ENCODE measurements at regions not wholly inside any gene's neighbourhood (a gene's known extent, or its start where the extent isn't known, plus 50 kb on each side); places are given as distances from the start of the nearest gene placed in this dataset.

GRCh38 chr10:10853954-10854353 is 163.7 kb upstream of the CELF2 start:
- no peak for DNase-seq (ENCODE audit: low read depth)

DNA sequence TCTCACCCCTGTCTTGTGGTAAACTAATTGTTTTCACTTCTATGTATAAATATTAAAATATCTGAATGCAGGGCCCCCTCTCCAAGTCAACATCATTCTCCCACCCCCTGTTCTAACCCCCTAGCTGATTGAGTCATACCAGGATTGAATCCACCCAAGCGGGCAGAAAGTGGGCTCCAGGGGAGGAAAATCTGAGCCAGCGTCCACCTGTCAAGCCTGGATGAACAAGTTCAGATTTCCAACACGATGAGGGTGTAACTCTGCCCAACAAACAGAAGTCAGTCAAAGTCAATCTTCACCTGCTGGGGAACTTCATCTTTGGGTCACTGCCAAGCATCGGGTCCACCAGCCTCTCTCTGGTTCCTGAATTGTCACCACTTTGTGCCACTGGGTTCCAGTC is 162.9 kb upstream of the CELF2 start:
- DNase-seq (ENCODE audit: low read depth): no peak

DNA sequence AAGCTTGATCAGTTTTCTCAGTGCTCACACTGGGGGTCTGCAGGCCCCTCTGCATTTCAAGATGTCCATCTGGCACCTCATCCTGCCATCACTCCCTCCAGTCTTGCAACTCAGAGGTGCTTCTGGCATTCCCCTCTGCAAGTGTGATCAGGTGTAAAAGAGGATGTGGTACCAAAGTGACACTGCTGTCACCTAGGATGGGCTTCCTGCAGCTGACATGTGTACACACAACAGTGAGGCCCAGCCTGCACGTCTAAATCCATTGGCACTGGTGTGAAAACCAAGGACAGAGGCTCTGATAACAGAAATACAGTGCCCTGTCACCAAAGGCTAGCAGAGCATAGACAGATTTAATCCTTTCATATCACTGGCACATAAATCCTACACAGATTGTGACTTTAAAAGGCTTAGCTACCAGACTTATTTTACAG is 162.5 kb upstream of the CELF2 start:
- no peak for DNase-seq (ENCODE audit: low read depth)

DNA sequence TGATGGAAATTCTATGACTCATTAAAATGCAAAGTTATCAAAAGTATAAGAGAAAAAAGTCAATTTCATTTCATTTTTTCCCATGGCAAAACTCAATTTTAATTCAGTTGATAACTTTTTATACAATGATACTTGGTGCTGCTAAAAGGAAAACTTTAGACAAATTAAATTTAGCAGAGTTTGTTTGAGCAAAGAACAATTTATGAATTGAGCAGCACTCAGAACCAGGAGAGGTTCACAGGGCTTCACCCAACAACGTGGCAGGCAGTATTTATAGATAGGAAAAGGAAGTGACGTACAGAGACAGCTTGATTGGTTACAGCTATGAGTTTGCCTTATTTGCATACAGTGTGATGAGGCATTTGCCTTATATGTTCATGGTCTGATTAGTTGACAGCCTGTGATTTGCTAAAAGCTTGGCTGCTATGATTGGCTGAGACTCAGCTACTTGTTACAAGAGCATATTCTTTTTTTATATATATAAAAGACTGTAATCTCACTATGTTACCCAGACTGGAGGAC is 157.2 kb upstream of the CELF2 start:
- no peak for DNase-seq (ENCODE audit: low read depth)

DNA sequence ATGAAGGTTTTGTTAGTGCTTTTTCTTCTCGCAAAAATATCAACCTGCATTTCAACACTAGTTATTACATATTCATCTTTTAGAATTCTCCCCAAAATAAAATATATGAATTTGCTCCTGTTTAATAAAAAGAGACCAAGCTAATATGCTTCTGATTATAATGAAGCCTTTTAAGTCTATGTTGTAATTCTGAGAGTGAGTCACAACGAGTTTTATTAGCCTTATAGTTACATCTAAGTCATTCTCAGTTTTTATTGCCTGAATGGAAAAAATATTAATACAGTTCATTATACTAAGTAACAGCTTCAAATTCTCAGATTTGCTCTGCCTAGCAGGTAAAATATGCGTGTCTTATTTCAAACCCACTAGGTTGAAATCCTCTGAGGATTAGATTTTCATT is 152.4 kb upstream of the CELF2 start:
- DNase-seq (ENCODE audit: low read depth): no peak

GRCh38 chr10:10865913-10866312 is 151.8 kb upstream of the CELF2 start:
- DNase-seq (ENCODE audit: low read depth): no peak

GRCh38 chr10:10869592-10869991 is 148.1 kb upstream of the CELF2 start:
- DNase-seq (ENCODE audit: low read depth): no peak

DNA sequence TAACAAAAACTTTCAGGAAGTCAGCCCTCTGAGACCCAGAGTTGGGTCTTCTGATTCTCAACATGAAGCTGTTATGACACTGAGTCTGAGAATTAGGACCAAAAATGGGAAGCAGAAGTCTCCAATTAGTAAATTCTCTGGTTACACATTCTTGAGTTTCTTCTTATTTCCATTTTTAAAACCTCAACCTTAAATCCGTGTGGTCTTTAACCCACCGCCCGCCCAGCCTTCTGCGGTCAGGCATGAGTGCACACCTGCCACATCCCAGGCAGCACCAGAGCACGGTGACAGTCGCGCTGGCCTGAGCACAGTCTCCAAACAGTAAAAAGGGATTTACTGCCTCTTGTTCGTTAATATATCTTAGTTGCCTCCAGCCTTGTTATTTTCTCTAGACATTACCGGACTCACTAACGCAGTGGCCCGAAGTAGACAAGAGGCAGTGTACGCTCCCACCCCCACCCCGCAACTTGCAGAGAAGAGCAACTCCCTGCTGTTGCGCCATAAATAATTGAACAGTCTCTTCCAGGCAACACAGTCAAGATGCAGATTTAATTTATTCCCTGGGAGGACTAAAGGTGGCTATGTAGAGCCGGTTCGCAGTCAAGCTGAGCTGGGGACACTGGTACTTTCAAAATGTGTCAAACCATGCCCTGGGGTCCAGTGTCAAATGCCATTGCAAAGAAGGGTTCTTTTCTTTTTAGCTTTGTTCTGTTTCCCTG is 147.0 kb upstream of the CELF2 start:
- no peak for DNase-seq (ENCODE audit: low read depth)

- DNase-seq (ENCODE audit: low read depth): no peak
Measured at GRCh38 chr10:10871352-10871751, 146.3 kb upstream of the CELF2 start.

DNA sequence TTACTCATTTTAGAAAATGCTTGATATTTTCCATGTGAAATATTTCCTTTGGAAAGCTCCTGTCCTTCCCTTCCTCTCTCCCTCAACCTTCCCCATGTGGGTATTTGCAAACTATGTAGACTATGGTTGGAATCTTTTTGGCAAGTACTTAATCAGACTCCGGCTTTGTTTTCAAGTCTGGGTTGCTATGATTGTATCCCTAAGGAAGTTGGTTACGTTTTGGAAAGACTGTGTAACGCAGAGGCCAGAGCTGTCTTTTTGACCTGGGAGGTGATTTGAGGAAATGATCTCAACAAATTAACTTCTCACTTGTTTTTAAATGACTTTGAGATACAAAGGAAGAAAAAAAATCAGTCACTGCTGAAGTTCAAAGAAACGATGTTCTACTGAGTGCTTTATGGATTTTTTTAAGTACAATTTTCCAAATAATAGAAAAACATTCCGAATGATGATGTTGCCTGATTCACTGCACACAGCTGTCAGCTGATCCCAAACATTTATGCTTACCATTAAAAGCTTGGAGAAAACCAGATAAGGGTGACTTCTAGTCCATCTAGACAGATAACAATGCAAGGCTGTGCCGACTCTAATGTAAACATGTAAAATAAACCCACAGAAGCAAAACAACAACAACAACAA is 145.5 kb upstream of the CELF2 start:
- no peak for DNase-seq (ENCODE audit: low read depth)

- no peak for DNase-seq (ENCODE audit: low read depth)
Measured at GRCh38 chr10:10872764-10873163, 144.9 kb upstream of the CELF2 start.

- DNase-seq (ENCODE audit: low read depth): no peak
Measured at GRCh38 chr10:10873289-10873688, 144.4 kb upstream of the CELF2 start.

DNA sequence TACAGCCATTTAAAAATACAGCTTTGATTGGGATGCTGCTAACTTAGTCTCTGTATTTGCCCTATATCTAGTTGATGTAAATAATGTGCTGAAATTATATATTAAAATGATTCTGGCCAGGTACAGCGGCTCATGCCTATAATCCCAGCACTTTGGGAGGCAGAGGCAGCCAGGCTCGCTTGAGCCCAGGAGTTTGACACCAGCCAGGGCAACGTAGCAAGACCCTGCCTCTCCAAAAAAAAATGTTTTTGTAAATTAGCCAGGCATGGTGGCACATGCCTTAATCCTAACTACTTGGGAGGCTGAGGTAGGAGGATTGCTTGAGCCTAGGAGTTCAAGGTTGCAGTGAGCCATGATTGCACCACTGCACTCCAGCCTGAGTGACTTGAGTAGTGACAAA is 143.8 kb upstream of the CELF2 start:
- DNase-seq (ENCODE audit: low read depth): no peak

DNA sequence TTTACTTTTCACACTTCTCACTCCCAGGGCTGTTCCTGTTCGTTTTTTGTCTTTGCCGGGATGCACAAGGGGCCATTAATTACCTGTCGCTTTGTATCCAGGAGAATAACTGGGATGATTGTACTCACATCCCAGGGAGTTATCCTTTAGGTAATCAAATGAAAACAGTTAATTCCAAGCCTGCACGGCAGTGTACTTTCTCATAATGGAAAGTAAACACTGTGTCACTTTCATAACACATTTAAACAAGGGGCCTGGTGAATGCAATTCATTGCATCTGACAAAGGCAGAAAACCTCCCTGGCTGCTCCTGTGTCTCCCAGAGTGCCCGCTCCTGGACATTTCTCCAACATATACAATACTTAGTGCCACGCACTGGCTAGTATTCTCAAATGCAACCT is 138.7 kb upstream of the CELF2 start:
- no peak for DNase-seq (ENCODE audit: low read depth)

DNA sequence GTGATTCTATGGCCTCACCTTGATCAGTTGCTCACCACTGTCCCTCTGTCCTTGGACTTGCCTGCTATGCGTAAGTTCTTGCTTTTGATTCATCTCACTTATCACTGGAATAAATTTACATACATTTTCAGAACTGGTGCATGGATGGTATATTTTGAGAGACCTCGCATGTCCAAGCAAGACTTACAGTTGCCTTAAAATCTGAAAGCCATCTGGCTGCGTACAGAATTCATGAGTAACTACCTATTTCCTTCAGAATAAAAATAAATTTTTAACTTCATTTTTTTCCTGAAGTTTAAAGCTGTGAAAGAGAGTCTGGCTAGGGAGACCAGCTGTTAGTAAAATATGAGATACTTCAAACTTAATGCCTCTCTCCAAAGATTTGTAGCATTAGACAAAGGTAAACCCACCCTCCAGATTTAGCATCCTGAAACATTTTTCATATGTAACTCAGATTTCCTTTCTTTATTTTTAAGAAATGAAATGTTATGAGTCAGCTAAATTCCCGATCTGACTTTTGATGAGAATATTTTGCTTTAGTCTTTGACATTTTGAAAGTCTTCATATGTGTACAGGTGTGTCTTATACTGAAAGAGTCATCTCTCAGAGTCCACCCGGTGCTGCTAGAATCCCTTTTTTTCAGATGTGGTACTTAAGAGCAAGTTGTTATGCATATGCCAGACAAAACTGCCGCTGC is 136.4 kb upstream of the CELF2 start:
- DNase-seq (ENCODE audit: low read depth): no peak

DNA sequence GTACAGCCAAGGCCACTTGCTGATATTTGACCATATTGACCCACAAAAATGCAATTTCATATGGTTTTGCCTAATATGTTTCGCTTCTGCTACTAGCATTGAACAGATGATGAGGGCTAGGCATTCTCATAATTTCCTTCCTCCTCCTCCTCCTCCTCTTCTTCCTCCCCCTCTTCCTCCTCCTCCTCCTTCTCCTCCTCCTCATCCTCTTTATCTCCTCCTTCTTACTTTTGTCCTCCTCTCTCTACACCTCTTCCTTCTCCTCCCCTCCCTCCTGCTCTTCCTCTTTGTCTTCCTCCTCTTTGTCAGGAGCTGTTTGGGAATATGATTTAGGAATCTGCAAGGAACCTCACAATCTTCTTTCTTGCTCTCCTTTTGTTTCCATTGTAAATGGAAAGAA is 133.9 kb upstream of the CELF2 start:
- no peak for DNase-seq (ENCODE audit: low read depth)

GRCh38 chr10:10886861-10887531 is 130.7 kb upstream of the CELF2 start:
- no peak for DNase-seq (ENCODE audit: low read depth)

DNA sequence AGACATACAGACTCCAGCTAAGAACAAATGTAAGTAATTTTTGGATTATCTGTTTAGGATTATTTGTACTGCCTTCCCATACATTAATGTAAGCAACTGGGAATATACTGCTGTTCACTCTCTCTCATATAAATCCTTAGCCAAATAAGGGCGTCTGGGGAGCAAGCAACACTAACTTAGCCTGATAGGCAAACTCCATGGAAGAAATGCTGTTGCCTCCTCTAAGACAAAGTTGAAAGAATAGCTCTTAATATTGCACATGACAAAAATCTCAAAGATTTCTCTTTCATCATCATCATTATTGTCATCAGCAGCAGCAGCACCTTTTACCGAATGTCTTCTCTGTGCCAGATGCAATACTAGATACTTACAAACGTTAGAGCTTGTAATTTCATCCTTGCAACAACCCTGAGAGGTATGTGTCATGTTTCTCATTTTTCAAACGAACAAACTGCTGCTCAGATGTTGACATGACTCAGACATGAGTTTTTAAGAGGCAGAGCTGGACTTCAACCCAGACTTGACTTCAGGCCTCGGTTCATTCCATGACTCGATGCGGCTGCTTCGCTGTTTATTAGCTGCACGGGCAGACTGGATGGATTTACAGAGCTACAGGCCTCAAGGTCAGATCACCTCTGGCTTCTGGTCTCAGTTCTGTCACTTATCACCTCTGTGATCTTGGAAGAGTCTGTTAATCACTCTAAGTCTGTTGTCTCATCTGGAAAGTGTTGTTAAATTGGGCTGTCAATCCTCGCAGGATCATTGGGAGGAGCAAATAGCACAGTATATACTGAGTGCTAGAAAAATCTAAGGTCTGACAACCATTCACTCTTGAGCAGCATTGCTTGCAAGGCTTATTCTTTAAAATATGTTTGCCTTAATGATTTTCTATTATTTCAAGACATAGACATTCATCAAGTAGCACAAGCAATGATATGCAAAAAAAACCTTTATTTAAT is 126.3 kb upstream of the CELF2 start:
- no peak for DNase-seq (ENCODE audit: low read depth)

GRCh38 chr10:10892290-10892875 is 125.3 kb upstream of the CELF2 start:
- no peak for DNase-seq (ENCODE audit: low read depth)

DNA sequence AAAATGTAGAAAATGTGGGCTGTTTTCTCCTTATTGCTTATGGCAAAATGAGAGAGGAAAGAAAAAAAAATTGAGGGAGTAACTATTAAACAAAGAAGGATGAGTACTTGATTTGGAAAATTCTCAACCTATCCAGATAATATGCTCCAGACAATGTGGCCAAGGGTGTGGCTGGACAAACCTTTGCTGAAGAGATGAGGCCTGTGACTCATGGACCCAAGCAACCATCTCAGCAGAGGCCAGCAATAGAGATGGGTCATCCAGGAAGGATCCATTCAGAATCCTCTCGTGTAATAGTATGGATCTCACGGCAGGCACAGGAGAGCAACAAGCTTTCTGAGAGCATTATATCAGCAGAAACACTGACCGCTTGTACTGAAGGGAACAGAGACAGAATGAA is 120.3 kb upstream of the CELF2 start:
- no peak for DNase-seq (ENCODE audit: low read depth)

DNA sequence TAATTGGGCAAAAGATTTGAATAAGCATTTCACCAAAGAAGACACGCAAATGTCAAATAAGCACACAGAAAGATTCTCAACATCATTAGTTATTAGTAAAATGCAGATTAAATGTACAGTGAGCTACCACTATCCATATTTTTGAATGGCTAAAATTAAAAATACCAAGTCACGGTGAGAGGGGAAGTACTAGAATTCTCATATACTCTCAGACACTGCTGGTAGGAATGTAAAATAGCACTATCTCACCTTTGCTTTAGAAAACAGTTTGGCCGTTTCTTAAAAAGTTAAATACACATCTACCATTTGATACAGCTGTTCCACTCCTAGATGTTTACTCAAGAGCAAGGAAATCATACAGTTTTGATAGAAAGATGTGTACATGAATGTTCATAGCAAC is 115.8 kb upstream of the CELF2 start:
- DNase-seq (ENCODE audit: low read depth): no peak
